Tibial nerve (tissue), 4 donors: ENCODE measurements at regions not wholly inside any gene's neighbourhood (a gene's known extent, or its start where the extent isn't known, plus 50 kb on each side); places are given as distances from the start of the nearest gene placed in this dataset.

ENCODE experiments used
- CTCF ChIP-seq, 5 experiments: fragments of 200-600 bp in 3 of 5; fragments of 450-650 bp in 2 of 5; sonication (generic) in 3 of 5; IDR thresholded peaks; one replicate each; pipeline ENCODE4 v1.5.1; 2016 to 2019; ENCODE audit warnings: antibody characterized with exemption in 5 of 5, mild to moderate bottlenecking in 3 of 5, moderate library complexity in 2 of 5
- EP300 ChIP-seq, 2 donors: sonication (generic); formaldehyde crosslinking; IDR thresholded peaks; one replicate each; pipeline ENCODE4 v1.6.1; 2017; ENCODE audit warnings: antibody characterized with exemption in 2 of 2, mild to moderate bottlenecking in 1 of 2

GRCh38 chr17:70238228-70238627, 68.9 kb downstream of the KCNJ2 start:
- TF ChIP-seq CTCF (IDR thresholded peaks at IDR 0.05): no peak
- no peak for TF ChIP-seq EP300 (IDR thresholded peaks at IDR 0.05)
